ENCODE measurements at regions not wholly inside any gene's neighbourhood (a gene's known extent, or its start where the extent isn't known, plus 50 kb on each side); places are given as distances from the start of the nearest gene placed in this dataset.

- DNase-seq (ENCODE audit: low read depth in 4 of 4, low spot score in 1 of 4) = no peak
These were observed 82.8 kb upstream of the ARGLU1 start for GRCh38 chr13:106650690-106651205.

- DNase-seq (ENCODE audit: low read depth in 4 of 4, low spot score in 1 of 4) = no peak
These were observed 81.6 kb upstream of the ARGLU1 start for GRCh38 chr13:106649495-106649894.

DNA sequence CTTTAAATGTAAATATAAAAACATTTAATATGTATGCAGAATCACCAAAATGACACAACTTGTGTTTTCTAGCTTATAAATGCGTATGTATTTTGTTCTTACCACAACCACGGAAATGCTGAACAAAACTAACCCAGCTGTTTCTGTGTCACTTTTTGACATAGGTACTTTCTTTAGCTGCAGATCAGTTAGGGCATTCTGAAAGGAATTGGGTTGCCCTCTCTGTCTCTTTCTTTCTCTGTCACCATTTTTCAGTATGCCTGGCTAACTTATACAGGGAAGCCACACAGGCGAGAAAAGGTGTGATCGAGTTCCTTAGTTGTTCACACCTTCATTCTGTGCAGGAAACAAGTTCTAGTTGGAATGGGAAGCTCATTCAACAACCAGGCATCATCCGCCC is 72.6 kb upstream of the ARGLU1 start:
- no peak for DNase-seq (ENCODE audit: low read depth in 4 of 4, low spot score in 1 of 4)

GRCh38 chr13:106637519-106637918 is 69.6 kb upstream of the ARGLU1 start:
- no peak for DNase-seq (ENCODE audit: low read depth in 4 of 4, low spot score in 1 of 4)

GRCh38 chr13:106636492-106636891 is 68.6 kb upstream of the ARGLU1 start:
- no peak for DNase-seq (ENCODE audit: low read depth in 4 of 4, low spot score in 1 of 4)

- DNase-seq (ENCODE audit: low read depth in 4 of 4, low spot score in 1 of 4) = no peak
These were observed 67.7 kb upstream of the ARGLU1 start for GRCh38 chr13:106635616-106636015.

DNA sequence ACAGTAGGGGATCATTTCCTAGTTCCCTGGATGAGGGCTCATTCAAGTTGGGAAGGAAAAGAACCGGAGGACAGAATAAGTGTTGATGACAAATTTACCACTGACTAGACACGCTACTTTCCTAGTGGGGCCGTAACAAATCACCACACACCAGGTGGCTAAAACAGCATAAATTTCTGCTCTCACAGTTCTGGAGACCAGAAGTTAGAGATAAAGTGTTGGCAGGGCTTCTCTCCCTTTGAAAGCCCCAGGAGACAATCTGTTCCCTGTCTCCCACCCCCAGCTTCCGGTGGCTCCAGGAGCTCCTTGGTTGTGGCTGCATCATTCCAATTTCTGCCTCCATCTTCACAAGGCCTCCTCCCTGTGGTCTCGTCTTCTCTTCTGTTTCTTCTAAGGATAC is 65.4 kb upstream of the ARGLU1 start:
- DNase-seq (ENCODE audit: low read depth in 4 of 4, low spot score in 1 of 4) = no peak

DNA sequence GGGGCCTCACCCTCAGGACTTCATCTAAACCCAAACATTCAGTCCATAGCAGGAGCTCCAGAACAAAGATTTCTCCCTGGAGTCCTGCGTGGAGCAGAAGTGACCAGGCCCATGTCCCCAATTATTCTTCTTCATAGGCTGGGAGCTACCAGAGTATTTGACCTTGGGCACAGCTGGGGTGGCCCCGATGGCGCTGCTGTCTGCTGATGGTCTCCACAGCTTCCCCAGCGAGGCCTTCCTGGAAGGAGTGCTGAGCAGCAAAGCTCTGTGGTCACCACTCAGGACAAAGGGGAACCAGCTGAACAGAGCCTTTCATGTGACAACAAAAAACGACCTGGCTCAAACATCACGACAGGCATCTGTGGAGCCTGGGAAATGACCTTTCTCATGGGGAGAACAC is 62.7 kb upstream of the ARGLU1 start:
- DNase-seq (ENCODE audit: low read depth in 4 of 4, low spot score in 1 of 4) = no peak

DNA sequence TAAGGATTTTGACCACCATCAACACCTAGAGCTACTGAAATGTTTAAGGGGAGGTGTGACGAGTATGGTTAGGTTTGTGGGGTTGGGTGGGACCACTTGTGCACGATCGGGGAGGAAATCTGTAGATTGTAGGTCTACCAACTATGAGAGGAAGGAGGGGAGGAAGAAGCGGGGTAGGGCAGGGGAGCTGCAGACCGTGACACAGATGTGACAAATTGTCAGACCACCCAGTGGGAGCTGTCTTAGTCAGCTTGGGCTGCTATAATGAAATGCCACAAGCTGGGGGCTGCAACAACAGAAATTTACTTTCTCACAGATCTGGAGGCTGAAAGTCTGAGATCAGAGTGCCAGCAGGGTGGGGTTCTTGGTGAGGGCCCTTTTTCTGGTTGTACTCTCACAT is 62.2 kb upstream of the ARGLU1 start:
- DNase-seq (ENCODE audit: low read depth in 4 of 4, low spot score in 1 of 4) = no peak

DNA sequence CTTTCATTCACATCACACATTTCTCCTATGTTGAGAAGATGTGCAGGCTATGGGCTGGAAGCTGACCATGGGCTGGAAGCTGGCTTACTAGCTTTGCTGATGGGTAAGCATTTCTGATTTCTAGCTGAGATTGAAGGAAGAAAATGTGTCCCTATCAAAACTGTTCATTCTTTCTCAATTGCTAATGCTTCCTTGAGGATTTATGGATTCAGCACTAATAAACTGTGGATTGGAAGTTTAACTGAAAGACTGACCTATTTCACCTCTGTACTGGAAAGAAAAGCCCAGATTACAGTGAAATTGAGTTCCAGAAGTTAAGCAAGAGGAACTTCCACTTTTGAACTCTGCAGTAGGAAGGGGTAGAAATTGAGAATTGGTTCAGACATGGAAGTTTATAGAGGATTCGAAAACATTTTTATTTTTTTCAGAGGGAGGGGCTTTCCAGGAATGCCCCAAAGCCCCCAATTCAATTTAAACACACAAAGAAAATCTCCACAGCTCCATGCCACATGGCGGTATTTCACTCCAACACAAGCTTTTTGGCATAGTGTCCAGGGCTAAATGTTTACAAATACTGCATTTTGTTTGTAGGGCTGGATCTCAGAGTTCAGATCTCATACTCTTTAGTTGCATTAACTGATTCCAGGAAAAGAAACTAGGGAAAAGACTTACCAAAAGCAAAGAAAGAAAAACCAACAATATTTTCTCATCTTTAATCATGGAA is 61.2 kb upstream of the ARGLU1 start:
- DNase-seq (ENCODE audit: low read depth in 4 of 4, low spot score in 1 of 4) = no peak

GRCh38 chr13:106626473-106626872 is 58.5 kb upstream of the ARGLU1 start:
- no peak for DNase-seq (ENCODE audit: low read depth in 4 of 4, low spot score in 1 of 4)

DNA sequence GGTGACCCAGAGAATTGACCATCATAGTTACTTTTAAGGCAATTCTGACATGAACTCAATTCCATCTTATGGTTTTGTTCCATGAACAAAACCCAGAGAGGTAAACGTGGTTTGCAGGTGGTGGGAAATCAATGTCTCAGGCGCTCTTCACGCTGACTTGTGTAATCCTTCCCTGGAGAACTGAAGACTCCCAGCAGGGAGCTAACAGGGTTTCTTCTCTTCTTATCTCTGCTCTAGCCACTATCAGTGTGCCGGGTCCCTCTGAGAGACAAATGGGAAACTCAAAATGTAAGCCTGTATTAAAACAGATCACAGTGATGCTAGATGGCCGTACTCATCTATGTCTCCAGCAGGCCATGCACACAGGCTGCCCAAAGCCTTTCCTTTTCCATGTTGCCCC is 57.6 kb upstream of the ARGLU1 start:
- no peak for DNase-seq (ENCODE audit: low read depth in 4 of 4, low spot score in 1 of 4)

DNA sequence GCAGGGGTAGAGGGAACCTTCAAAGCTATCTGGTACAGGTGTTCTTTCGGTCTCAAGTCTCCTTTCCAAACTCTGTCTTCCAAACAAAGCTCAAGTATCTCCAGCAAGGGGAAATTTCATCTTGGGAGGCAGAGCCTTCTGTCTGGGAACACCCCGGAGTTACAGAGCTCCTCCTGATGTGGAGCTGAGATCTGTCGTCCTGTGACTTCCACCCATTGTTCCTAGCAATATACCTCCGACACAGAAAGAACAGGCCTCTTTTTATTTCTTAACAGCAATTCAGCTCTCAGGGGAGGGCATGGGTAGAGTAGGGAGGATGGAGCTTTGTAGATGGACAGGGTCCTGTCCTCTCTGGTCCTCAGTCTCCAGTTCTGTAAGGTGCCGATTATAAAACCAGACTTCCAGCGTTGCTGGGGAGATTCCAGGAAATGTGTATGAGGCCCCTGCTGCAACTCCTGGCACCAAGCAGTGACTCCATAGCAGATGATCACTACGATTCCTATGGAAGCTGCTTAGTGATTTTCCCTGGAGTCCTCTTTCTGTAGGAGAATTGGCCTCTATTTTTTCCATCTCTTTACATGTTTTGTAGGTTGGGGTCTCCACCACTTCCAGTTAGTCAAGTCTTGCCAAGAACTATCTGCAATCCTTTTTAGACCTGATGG is 56.0 kb upstream of the ARGLU1 start:
- DNase-seq (ENCODE audit: low read depth in 4 of 4, low spot score in 1 of 4) = no peak

- no peak for DNase-seq (ENCODE audit: low read depth in 4 of 4, low spot score in 1 of 4)
These were observed 53.9 kb upstream of the ARGLU1 start for GRCh38 chr13:106621833-106622232.

- no peak for DNase-seq (ENCODE audit: low read depth in 4 of 4, low spot score in 1 of 4)
These were observed 52.0 kb upstream of the ARGLU1 start for GRCh38 chr13:106619688-106620555.
